KMS-11 (cell line): ENCODE measurements at regions not wholly inside any gene's neighbourhood (a gene's known extent, or its start where the extent isn't known, plus 50 kb on each side); places are given as distances from the start of the nearest gene placed in this dataset.

ENCODE experiments used
- H2AFZ ChIP-seq: fragments of 200-600 bp; sonication (generic); 2 replicates; pipeline ENCODE4 v1.6.1; 2016; ENCODE audit warnings: antibody characterized with exemption, mixed run types, low read depth
- H3K27ac ChIP-seq: fragments of 200-600 bp; sonication (generic); 2 replicates; pipeline ENCODE4 v1.6.1; 2016; ENCODE audit warnings: mild to moderate bottlenecking, mixed run types
- H3K27me3 ChIP-seq: fragments of 200-600 bp; sonication (generic); 2 replicates; pipeline ENCODE4 v1.6.1; 2017; ENCODE audit warnings: mild to moderate bottlenecking, low read depth, mixed run types, moderate library complexity; ENCODE audit not compliant: insufficient read depth
- H3K36me3 ChIP-seq: fragments of 200-600 bp; sonication (generic); 2 replicates; pipeline ENCODE4 v1.6.1; 2017; ENCODE audit warnings: mild to moderate bottlenecking, mixed run types; ENCODE audit not compliant: insufficient read depth
- H3K4me1 ChIP-seq: fragments of 200-600 bp; sonication (generic); 2 replicates; pipeline ENCODE4 v1.6.1; 2016; ENCODE audit warnings: mild to moderate bottlenecking, low read depth, mixed run types; ENCODE audit not compliant: poor library complexity, severe bottlenecking
- H3K4me2 ChIP-seq: fragments of 200-600 bp; sonication (generic); 2 replicates; pipeline ENCODE4 v1.7.0; 2016; ENCODE audit warnings: mild to moderate bottlenecking, mixed run types
- H3K4me3 ChIP-seq: fragments of 200-600 bp; sonication (generic); IDR thresholded peaks from 2 replicates; pipeline ENCODE4 v1.6.1; 2017; ENCODE audit warnings: low read depth, low read length, mixed read lengths; ENCODE audit not compliant: insufficient read depth
- H3K79me2 ChIP-seq: fragments of 200-600 bp; sonication (generic); 2 replicates; pipeline ENCODE4 v1.6.1; 2016; ENCODE audit warnings: low read depth, mixed run types; ENCODE audit not compliant: insufficient read depth
- H3K9ac ChIP-seq: fragments of 200-600 bp; sonication (generic); 2 replicates; pipeline ENCODE4 v1.6.1; 2016; ENCODE audit warnings: mild to moderate bottlenecking, mixed run types
- H4K20me1 ChIP-seq: fragments of 200-600 bp; sonication (generic); 2 replicates; pipeline ENCODE4 v1.6.1; 2016; ENCODE audit warnings: mild to moderate bottlenecking, mixed run types; ENCODE audit not compliant: insufficient read depth
- CTCF ChIP-seq: fragments of 200-600 bp; sonication (generic); conservative IDR thresholded peaks from 2 replicates; pipeline ENCODE4 v1.6.1; 2017; ENCODE audit warnings: low read depth, mild to moderate bottlenecking, antibody characterized with exemption, low read length, moderate library complexity, mixed read lengths

- no peak overlapping the region for H2AFZ ChIP-seq
- no peak overlapping the region for H3K9ac ChIP-seq
- H3K79me2 ChIP-seq: no peaks in the 10 kb centered on the region
- TF ChIP-seq CTCF: no peak
- H3K27ac ChIP-seq: no peak overlapping the region
- no peak overlapping the region for H3K4me3 ChIP-seq
- H3K4me1 ChIP-seq: no peaks in the 10 kb centered on the region
- H4K20me1 ChIP-seq: no peaks in the 10 kb centered on the region
- H3K36me3 ChIP-seq: no peaks in the 10 kb centered on the region
- H3K27me3 ChIP-seq: no peaks in the 10 kb centered on the region
- no peak overlapping the region for H3K4me2 ChIP-seq
These were observed 329.5 kb downstream of the NXPE2 start for GRCh38 chr11:115007851-115008250.

GRCh38 chr11:115008799-115009198, 330.5 kb downstream of the NXPE2 start:
- Histone ChIP-seq H3K27me3 (no peaks in the 10 kb centered on the region), H3K27ac (no peak overlapping the region), H3K9ac (no peak overlapping the region), H3K4me3 (no peak overlapping the region), H3K79me2 (no peaks in the 10 kb centered on the region), H3K4me1 (no peaks in the 10 kb centered on the region), H4K20me1 (no peaks in the 10 kb centered on the region), H2AFZ (no peak overlapping the region), H3K4me2 (no peak overlapping the region), H3K36me3 (no peaks in the 10 kb centered on the region)
- no peak for TF ChIP-seq CTCF

GRCh38 chr11:115017529-115017928, 339.2 kb downstream of the NXPE2 start:
- no peaks in the 10 kb centered on the region for H3K79me2 ChIP-seq

GRCh38 chr11:115030166-115030565, 351.8 kb downstream of the NXPE2 start:
- Histone ChIP-seq H3K4me2 (no peak overlapping the region), H4K20me1 (no peaks in the 10 kb centered on the region), H3K27ac (no peak overlapping the region), H3K79me2 (no peaks in the 10 kb centered on the region), H2AFZ (no peak overlapping the region), H3K27me3 (no peaks in the 10 kb centered on the region), H3K4me1 (no peaks in the 10 kb centered on the region), H3K9ac (no peak overlapping the region), H3K36me3 (no peaks in the 10 kb centered on the region), H3K4me3 (no peak overlapping the region)
- no peak for TF ChIP-seq CTCF

More at GRCh38 chr11:115017529-115017928, 339.2 kb downstream of the NXPE2 start:
- H3K4me2 ChIP-seq: no peak overlapping the region
- no peaks in the 10 kb centered on the region for H4K20me1 ChIP-seq
- H3K36me3 ChIP-seq: no peaks in the 10 kb centered on the region
- no peak overlapping the region for H3K4me3 ChIP-seq
- no peak overlapping the region for H2AFZ ChIP-seq
- TF ChIP-seq CTCF: no peak
- H3K27ac ChIP-seq: no peak overlapping the region
- H3K4me1 ChIP-seq: no peaks in the 10 kb centered on the region
- H3K9ac ChIP-seq: no peak overlapping the region
- no peaks in the 10 kb centered on the region for H3K27me3 ChIP-seq
